ENCODE measurements at regions not wholly inside any gene's neighbourhood (a gene's known extent, or its start where the extent isn't known, plus 50 kb on each side); places are given as distances from the start of the nearest gene placed in this dataset.

DNA sequence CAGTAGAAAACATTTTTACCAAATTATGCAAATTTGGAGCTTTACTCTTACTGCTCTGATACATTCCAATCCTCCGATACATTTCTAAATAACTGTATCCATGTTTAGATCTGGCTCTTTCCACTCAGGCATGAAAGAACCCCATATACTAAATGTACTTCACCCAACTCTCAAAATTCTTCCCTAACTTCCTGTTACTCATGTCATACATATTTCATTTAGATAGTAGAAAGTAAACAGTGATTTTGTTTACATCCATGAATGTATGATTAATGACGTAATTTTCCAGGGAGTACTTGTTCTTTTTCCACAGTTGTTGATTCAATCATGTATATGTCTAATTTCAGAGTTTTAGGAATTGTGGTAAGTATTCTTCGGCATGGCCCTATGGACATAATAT lies 1426.5 kb upstream of the C9orf72 start:
- Histone ChIP-seq H3K4me1 (ENCODE audit: control insufficient read depth, insufficient read depth, low read length) (no peaks in the 10 kb centered on the region), H3K27ac (ENCODE audit: extremely low read depth, low read depth, low read length) (no peak overlapping the region), H3K36me3 (ENCODE audit: control insufficient read depth in 2 of 2, insufficient read depth in 1 of 2, low read length in 2 of 2) (no peaks in the 10 kb centered on the region), H3K9me3 (ENCODE audit: control insufficient read depth, insufficient read depth, low read depth, low read length) (no peaks in the 10 kb centered on the region), H3K4me3 (ENCODE audit: low read depth, low read length) (no peak overlapping the region)
- TF ChIP-seq KLF10 (tag by site-specific recombination; IDR thresholded peaks at IDR 0.05) (no peak), ZNF558 (tag by site-specific recombination; IDR thresholded peaks at IDR 0.05) (no peak), ZNF529 (tag by site-specific recombination; IDR thresholded peaks at IDR 0.05; ENCODE audit: insufficient replicate concordance) (no peak), ZFP3 (tag by site-specific recombination; IDR thresholded peaks at IDR 0.05; ENCODE audit: low read depth) (no peak), ZNF404 (tag by site-specific recombination; IDR thresholded peaks at IDR 0.05) (no peak), ZSCAN30 (tag by site-specific recombination; IDR thresholded peaks at IDR 0.05) (no peak)
- TF ChIP-seq, protein P1, sequence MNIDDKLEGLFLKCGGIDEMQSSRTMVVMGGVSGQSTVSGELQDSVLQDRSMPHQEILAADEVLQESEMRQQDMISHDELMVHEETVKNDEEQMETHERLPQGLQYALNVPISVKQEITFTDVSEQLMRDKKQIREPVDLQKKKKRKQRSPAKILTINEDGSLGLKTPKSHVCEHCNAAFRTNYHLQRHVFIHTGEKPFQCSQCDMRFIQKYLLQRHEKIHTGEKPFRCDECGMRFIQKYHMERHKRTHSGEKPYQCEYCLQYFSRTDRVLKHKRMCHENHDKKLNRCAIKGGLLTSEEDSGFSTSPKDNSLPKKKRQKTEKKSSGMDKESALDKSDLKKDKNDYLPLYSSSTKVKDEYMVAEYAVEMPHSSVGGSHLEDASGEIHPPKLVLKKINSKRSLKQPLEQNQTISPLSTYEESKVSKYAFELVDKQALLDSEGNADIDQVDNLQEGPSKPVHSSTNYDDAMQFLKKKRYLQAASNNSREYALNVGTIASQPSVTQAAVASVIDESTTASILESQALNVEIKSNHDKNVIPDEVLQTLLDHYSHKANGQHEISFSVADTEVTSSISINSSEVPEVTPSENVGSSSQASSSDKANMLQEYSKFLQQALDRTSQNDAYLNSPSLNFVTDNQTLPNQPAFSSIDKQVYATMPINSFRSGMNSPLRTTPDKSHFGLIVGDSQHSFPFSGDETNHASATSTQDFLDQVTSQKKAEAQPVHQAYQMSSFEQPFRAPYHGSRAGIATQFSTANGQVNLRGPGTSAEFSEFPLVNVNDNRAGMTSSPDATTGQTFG (tag by site-specific recombination; IDR thresholded peaks at IDR 0.05; ENCODE audit: borderline replicate concordance), result no peak
- TF ChIP-seq, protein P2, sequence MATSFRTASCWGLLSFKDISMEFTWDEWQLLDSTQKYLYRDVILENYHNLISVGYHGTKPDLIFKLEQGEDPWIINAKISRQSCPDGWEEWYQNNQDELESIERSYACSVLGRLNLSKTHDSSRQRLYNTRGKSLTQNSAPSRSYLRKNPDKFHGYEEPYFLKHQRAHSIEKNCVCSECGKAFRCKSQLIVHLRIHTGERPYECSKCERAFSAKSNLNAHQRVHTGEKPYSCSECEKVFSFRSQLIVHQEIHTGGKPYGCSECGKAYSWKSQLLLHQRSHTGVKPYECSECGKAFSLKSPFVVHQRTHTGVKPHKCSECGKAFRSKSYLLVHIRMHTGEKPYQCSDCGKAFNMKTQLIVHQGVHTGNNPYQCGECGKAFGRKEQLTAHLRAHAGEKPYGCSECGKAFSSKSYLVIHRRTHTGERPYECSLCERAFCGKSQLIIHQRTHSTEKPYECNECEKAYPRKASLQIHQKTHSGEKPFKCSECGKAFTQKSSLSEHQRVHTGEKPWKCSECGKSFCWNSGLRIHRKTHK (tag by site-specific recombination; IDR thresholded peaks at IDR 0.05), result no peak
- ChIA-PET CTCF (no interaction called here), POLR2A (no interaction called here)

DNA sequence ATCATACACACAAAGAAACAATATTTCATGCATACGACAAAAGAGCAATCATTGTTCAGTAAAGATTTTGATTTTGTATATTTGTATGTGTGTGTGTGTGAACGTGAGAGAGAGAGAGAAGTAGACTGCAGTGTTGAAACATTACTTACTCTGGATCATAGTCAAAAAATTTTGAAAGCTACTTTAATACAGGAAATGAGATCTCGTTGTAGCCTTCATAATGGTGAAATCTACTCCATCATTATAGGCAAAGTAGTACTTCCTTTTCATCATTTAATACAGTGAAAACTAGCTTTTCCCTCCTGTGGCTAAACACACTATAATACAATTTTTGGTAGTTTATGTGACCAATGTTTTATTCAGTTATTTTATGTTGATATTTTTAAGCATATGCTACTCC lies 1427.7 kb upstream of the C9orf72 start:
- Histone ChIP-seq H3K4me1 (ENCODE audit: control insufficient read depth, insufficient read depth, low read length) (no peaks in the 10 kb centered on the region), H3K36me3 (ENCODE audit: control insufficient read depth in 2 of 2, insufficient read depth in 1 of 2, low read length in 2 of 2) (no peaks in the 10 kb centered on the region), H3K27ac (ENCODE audit: extremely low read depth, low read depth, low read length) (no peak overlapping the region), H3K9me3 (ENCODE audit: control insufficient read depth, insufficient read depth, low read depth, low read length) (no peaks in the 10 kb centered on the region), H3K4me3 (ENCODE audit: low read depth, low read length) (no peak overlapping the region)
- ChIA-PET CTCF (interaction anchor here (0.5 to 0.6 kb wide), 2 partner anchors 778 to 1266 kb away, joined by 3 to 5 read pairs; no protein-coding TSS in a partner anchor), POLR2A (no interaction called here)
- TF ChIP-seq ZNF391 (tag by site-specific recombination; IDR thresholded peaks at IDR 0.05; ENCODE audit: borderline replicate concordance, low read depth), result no peak
- no peak for TF ChIP-seq ZNF114 (tag by site-specific recombination; IDR thresholded peaks at IDR 0.05)
- no peak for TF ChIP-seq MYNN (tag by site-specific recombination; IDR thresholded peaks at IDR 0.05; ENCODE audit: borderline replicate concordance)
- TF ChIP-seq, protein P3, sequence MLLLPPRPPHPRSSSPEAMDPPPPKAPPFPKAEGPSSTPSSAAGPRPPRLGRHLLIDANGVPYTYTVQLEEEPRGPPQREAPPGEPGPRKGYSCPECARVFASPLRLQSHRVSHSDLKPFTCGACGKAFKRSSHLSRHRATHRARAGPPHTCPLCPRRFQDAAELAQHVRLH (tag by site-specific recombination; IDR thresholded peaks at IDR 0.05), result no peak
- TF ChIP-seq ZNF510 (tag by site-specific recombination; IDR thresholded peaks at IDR 0.05; ENCODE audit: insufficient replicate concordance), result no peak
- no peak for TF ChIP-seq ZFP69B (tag by site-specific recombination; IDR thresholded peaks at IDR 0.05)
- TF ChIP-seq ZNF792 (tag by site-specific recombination; IDR thresholded peaks at IDR 0.05), result no peak
- TF ChIP-seq ZNF560 (tag by site-specific recombination; IDR thresholded peaks at IDR 0.05; ENCODE audit: borderline replicate concordance), result no peak
- TF ChIP-seq ZNF335 (tag by site-specific recombination; conservative IDR thresholded peaks at IDR 0.05), result no peak
- TF ChIP-seq, protein P4, sequence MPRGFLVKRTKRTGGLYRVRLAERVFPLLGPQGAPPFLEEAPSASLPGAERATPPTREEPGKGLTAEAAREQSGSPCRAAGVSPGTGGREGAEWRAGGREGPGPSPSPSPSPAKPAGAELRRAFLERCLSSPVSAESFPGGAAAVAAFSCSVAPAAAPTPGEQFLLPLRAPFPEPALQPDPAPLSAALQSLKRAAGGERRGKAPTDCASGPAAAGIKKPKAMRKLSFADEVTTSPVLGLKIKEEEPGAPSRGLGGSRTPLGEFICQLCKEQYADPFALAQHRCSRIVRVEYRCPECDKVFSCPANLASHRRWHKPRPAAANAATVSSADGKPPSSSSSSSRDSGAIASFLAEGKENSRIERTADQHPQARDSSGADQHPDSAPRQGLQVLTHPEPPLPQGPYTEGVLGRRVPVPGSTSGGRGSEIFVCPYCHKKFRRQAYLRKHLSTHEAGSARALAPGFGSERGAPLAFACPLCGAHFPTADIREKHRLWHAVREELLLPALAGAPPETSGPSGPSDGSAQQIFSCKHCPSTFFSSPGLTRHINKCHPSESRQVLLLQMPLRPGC (tag by site-specific recombination; IDR thresholded peaks at IDR 0.05), result no peak
- TF ChIP-seq ZBTB1 (tag by site-specific recombination; IDR thresholded peaks at IDR 0.05), result no peak
- TF ChIP-seq, protein P5, sequence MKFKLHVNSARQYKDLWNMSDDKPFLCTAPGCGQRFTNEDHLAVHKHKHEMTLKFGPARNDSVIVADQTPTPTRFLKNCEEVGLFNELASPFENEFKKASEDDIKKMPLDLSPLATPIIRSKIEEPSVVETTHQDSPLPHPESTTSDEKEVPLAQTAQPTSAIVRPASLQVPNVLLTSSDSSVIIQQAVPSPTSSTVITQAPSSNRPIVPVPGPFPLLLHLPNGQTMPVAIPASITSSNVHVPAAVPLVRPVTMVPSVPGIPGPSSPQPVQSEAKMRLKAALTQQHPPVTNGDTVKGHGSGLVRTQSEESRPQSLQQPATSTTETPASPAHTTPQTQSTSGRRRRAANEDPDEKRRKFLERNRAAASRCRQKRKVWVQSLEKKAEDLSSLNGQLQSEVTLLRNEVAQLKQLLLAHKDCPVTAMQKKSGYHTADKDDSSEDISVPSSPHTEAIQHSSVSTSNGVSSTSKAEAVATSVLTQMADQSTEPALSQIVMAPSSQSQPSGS (tag by site-specific recombination; IDR thresholded peaks at IDR 0.05; ENCODE audit: low read depth), result no peak
- no peak for TF ChIP-seq ZNF701 (tag by site-specific recombination; IDR thresholded peaks at IDR 0.05)

Data from HEK293 (cell line).